ENCODE measurements at regions not wholly inside any gene's neighbourhood (a gene's known extent, or its start where the extent isn't known, plus 50 kb on each side); places are given as distances from the start of the nearest gene placed in this dataset.
"Not testable (repeated sequence)": the region's sequence is repeated elsewhere in the genome, so short reads cannot be mapped to it uniquely, and the experiment has no call there.

GRCh38 chr12:126040307-126040706, 975.1 kb downstream of the AACS start:
- H3K27me3 Mint-ChIP-seq: no peaks in the 10 kb centered on the region
- Histone ChIP-seq H3K79me2 (ENCODE audit: control insufficient read depth, insufficient read depth, low read length) (no peaks in the 10 kb centered on the region), H3K4me2 (replicated peaks; ENCODE audit: low read depth, low read length, poor library complexity, severe bottlenecking) (no peak overlapping the region), H3K4me3 (ENCODE audit: control extremely low read depth in 1 of 5, extremely low read depth in 1 of 5, insufficient read depth in 1 of 5, low read depth in 2 of 5, low read length in 4 of 5) (no peak overlapping the region), H3K36me3 (replicated peaks in 1 of 2; ENCODE audit: control extremely low read depth in 1 of 2, control insufficient read depth in 1 of 2, extremely low read depth in 1 of 2, insufficient read depth in 2 of 2, low read length in 1 of 2) (no peaks in the 10 kb centered on the region), H3K4me1 (ENCODE audit: control insufficient read depth in 2 of 2, insufficient read depth in 2 of 2, low read length in 2 of 2) (no peaks in the 10 kb centered on the region), H4K20me1 (ENCODE audit: control insufficient read depth, insufficient read depth, low read length, poor library complexity, severe bottlenecking) (no peaks in the 10 kb centered on the region), H2AFZ (ENCODE audit: insufficient read depth, low read depth, low read length, poor library complexity, severe bottlenecking) (no peak overlapping the region), H3K9ac (ENCODE audit: low read length) (no peak overlapping the region), H3K27ac (ENCODE audit: low read length in 2 of 2) (no peak overlapping the region), H3K27me3 (replicated peaks in 1 of 4; ENCODE audit: control extremely low read depth in 1 of 4, control insufficient read depth in 3 of 4, insufficient read depth in 4 of 4, low read length in 3 of 4) (no peaks in the 10 kb centered on the region), H3K9me3 (ENCODE audit: control extremely low read depth in 1 of 3, control insufficient read depth in 2 of 3, insufficient read depth in 1 of 3, low read length in 2 of 3) (no peaks in the 10 kb centered on the region)
- DNase-seq (no peak), ATAC-seq (ENCODE audit: low read depth) (no peak)
- WGBS (ENCODE audit: insufficient coverage): 82% methylated on average over 5 of the region's 5 CpGs
- no peak overlapping the region for H3K27ac Mint-ChIP-seq
- no peaks in the 10 kb centered on the region for H3K9me3 Mint-ChIP-seq (ENCODE audit: insufficient read depth)
- no peak for TF ChIP-seq CTCF (IDR thresholded peaks at IDR 0.05)
- ChIA-PET POLR2A (no interaction called here), CTCF (no interaction called here)
- no peaks in the 10 kb centered on the region for H3K4me1 Mint-ChIP-seq
- intact Hi-C loops (cut with micrococcal nuclease): no loop called here
- H3K4me3 Mint-ChIP-seq: no peak overlapping the region

- Histone ChIP-seq H3K27ac (ENCODE audit: low read length in 2 of 2) (no peak overlapping the region), H3K9me3 (ENCODE audit: control extremely low read depth in 1 of 3, control insufficient read depth in 2 of 3, insufficient read depth in 1 of 3, low read length in 2 of 3) (peaks cover 0 to under 1% (median 0%) of the 10 kb centered on the region in 3 donors), H3K36me3 (replicated peaks in 1 of 2; ENCODE audit: control extremely low read depth in 1 of 2, control insufficient read depth in 1 of 2, extremely low read depth in 1 of 2, insufficient read depth in 2 of 2, low read length in 1 of 2) (no peaks in the 10 kb centered on the region), H3K79me2 (ENCODE audit: control insufficient read depth, insufficient read depth, low read length) (no peaks in the 10 kb centered on the region), H3K4me2 (replicated peaks; ENCODE audit: low read depth, low read length, poor library complexity, severe bottlenecking) (no peak overlapping the region), H3K4me3 (ENCODE audit: control extremely low read depth in 1 of 5, extremely low read depth in 1 of 5, insufficient read depth in 1 of 5, low read depth in 2 of 5, low read length in 4 of 5) (no peak overlapping the region), H4K20me1 (ENCODE audit: control insufficient read depth, insufficient read depth, low read length, poor library complexity, severe bottlenecking) (no peaks in the 10 kb centered on the region), H3K4me1 (ENCODE audit: control insufficient read depth in 2 of 2, insufficient read depth in 2 of 2, low read length in 2 of 2) (no peaks in the 10 kb centered on the region), H3K9ac (ENCODE audit: low read length) (no peak overlapping the region), H3K27me3 (replicated peaks in 1 of 4; ENCODE audit: control extremely low read depth in 1 of 4, control insufficient read depth in 3 of 4, insufficient read depth in 4 of 4, low read length in 3 of 4) (no peaks in the 10 kb centered on the region), H2AFZ (ENCODE audit: insufficient read depth, low read depth, low read length, poor library complexity, severe bottlenecking) (no peak overlapping the region)
- POLR2A ChIA-PET: no interaction called here
- CTCF ChIA-PET: no interaction called here
- no peaks in the 10 kb centered on the region for H3K4me1 Mint-ChIP-seq
- ATAC-seq (ENCODE audit: low read depth) (no peak), DNase-seq (no peak)
- intact Hi-C loops (cut with micrococcal nuclease): no loop called here
- H3K27ac Mint-ChIP-seq: no peak overlapping the region
- H3K27me3 Mint-ChIP-seq: no peaks in the 10 kb centered on the region
- TF ChIP-seq EZH2 (IDR thresholded peaks at IDR 0.05; ENCODE audit: borderline replicate concordance, insufficient read depth, low read depth, low read length, poor library complexity, severe bottlenecking) (no peak), CTCF (IDR thresholded peaks at IDR 0.05) (no peak)
- peaks cover 5% of the 10 kb centered on the region for H3K9me3 Mint-ChIP-seq (ENCODE audit: insufficient read depth)
- WGBS (ENCODE audit: insufficient coverage): 94% methylated on average over 5 of the region's 5 CpGs
- no peak overlapping the region for H3K4me3 Mint-ChIP-seq
Observed at GRCh38 chr12:126042286-126042685, 977.1 kb downstream of the AACS start.

- CTCF ChIA-PET; DNase-seq; intact Hi-C loops (cut with micrococcal nuclease); H3K4me3 ChIP-seq (ENCODE audit: control extremely low read depth in 1 of 5, extremely low read depth in 1 of 5, insufficient read depth in 1 of 5, low read depth in 2 of 5, low read length in 4 of 5); H3K27me3 ChIP-seq (replicated peaks in 1 of 4; ENCODE audit: control extremely low read depth in 1 of 4, control insufficient read depth in 3 of 4, insufficient read depth in 4 of 4, low read length in 3 of 4); H3K27ac Mint-ChIP-seq; H3K36me3 ChIP-seq (replicated peaks in 1 of 2; ENCODE audit: control extremely low read depth in 1 of 2, control insufficient read depth in 1 of 2, extremely low read depth in 1 of 2, insufficient read depth in 2 of 2, low read length in 1 of 2); ATAC-seq (ENCODE audit: low read depth); H3K9me3 ChIP-seq (ENCODE audit: control extremely low read depth in 1 of 3, control insufficient read depth in 2 of 3, insufficient read depth in 1 of 3, low read length in 2 of 3); H3K9ac ChIP-seq (ENCODE audit: low read length); H4K20me1 ChIP-seq (ENCODE audit: control insufficient read depth, insufficient read depth, low read length, poor library complexity, severe bottlenecking); H3K4me3 Mint-ChIP-seq; H2AFZ ChIP-seq (ENCODE audit: insufficient read depth, low read depth, low read length, poor library complexity, severe bottlenecking); H3K4me1 Mint-ChIP-seq; H3K27ac ChIP-seq (ENCODE audit: low read length in 2 of 2); H3K4me1 ChIP-seq (ENCODE audit: control insufficient read depth in 2 of 2, insufficient read depth in 2 of 2, low read length in 2 of 2); POLR2A ChIA-PET; H3K4me2 ChIP-seq (replicated peaks; ENCODE audit: low read depth, low read length, poor library complexity, severe bottlenecking); H3K27me3 Mint-ChIP-seq; H3K79me2 ChIP-seq (ENCODE audit: control insufficient read depth, insufficient read depth, low read length): not testable (repeated sequence)
- H3K9me3 Mint-ChIP-seq (ENCODE audit: insufficient read depth): peaks cover 12% of the 10 kb centered on the region
- 52% methylated on average over 2 of the region's 5 CpGs for WGBS (ENCODE audit: insufficient coverage)
Observed at GRCh38 chr12:126049501-126049900, 984.3 kb downstream of the AACS start.

All from B cell (primary cell).